A172 (cell line): ENCODE measurements at regions not wholly inside any gene's neighbourhood (a gene's known extent, or its start where the extent isn't known, plus 50 kb on each side); places are given as distances from the start of the nearest gene placed in this dataset.
"Not testable (repeated sequence)": the region's sequence is repeated elsewhere in the genome, so short reads cannot be mapped to it uniquely, and the experiment has no call there.

Experiments
- DNase-seq: peaks from one replicate; pipeline ENCODE4 v3.0.0-alpha.2; 2015; ENCODE audit warnings: low spot score

DNA sequence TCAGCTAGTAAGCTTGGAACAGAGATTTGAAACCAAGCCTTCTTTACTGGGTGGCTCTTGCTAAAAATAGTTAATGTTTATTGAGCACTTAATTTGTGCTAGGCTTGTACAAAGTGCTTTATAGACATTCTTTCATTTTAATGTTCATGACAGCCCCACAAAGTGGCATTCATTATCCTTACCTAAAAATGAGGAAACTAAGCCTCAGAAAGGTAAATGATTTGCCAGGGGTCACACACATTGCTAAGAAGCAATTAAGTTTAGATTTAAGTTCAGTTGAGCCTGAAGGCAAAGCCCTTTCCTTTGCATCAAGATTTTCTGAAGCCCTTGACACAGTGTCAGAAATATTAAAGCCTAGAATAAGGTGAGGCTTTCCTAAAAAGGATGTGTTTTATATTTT lies 327.5 kb upstream of the FGF13 start:
- no peak for DNase-seq

DNA sequence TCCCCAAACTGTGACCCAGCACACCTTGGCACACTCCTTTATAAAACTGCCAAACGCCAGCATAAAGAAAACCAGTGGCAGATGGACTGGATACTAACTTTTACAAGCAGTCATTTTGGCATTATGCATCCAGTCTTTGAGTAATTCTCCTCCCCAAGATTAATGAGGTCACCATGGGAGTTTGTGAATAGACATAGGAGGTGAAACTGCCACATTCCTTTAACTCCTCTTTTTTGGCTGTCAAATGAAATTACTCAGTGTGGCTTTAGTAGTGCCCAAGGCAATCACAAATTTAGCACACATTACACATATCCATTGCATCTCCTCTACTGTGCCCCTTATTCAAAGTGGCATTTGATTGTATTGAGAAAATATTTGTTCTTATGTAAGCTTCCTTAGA lies 315.3 kb upstream of the FGF13 start:
- DNase-seq = no peak

DNA sequence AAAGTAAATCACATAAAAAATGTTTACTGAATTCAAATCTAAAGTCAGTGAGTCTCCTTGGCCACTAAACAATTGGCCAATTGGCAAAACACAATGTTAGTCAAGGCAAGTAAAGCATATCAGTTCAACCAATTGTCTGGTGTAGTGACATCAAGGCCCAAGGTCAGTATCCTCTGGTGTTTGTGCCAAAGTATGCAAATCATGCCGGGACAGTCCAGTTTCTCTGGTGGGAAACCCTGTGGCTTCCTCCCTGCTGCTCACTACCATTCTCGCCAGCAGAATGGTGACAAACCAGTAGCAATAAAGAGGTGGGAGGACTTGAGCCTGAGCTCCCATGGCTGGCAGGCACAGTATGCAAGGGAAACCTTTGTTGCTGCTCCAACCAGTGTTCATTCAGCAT lies 314.9 kb upstream of the FGF13 start:
- DNase-seq = no peak

DNA sequence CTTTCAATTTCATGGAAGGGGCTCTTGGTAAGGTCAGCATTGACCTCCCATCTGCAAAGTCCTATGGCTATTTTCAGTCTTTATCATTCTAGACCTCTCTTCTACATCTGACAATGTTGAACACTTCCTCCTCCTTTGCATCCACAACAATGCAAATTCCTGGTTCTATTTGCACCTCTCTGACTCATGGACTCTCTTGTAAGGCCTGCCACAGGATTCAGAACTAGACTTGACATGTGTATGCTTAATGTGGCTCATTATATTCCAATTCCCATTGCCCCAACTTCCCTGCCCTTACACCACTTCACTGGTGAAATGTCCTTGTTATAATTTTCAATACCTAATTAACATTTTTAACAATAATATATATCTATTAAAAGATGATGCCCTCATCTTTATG lies 314.3 kb upstream of the FGF13 start:
- DNase-seq = no peak

DNA sequence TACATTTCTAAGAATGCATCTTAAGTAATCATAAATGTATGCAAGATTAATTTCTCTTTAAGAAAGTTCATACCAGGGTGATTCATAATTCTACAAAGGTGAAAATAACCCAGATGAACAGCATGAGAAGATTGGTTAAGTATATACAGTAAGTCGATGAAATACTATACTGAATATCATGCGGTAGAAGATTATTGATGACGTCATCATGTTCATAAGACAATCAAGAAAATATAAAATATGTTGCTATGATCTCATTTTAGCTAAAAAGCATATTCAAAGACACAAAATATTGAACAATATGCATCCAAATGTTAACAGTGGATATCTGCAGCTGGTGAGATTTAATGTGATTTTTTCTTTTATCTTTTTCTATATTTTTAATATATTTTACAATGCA lies 312.0 kb upstream of the FGF13 start:
- no peak for DNase-seq

DNA sequence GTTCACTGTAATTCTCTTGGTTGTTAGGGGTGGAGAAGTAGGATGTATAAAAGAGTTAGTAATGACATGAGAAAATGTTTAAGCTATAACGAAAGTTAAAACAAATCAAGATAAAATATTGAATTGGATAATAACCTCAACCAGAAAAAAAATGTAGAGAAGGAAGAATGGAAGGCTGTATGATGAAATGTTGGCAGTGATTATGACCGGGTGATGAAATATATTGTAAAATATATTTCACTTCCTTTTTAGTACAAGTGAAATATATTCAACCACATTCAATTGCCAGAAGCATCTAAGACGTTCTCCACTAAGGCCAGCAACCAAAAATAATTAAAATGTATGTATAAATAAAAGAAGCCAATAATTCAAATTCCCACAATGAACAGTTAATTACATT lies 309.3 kb upstream of the FGF13 start:
- DNase-seq = no peak

DNA sequence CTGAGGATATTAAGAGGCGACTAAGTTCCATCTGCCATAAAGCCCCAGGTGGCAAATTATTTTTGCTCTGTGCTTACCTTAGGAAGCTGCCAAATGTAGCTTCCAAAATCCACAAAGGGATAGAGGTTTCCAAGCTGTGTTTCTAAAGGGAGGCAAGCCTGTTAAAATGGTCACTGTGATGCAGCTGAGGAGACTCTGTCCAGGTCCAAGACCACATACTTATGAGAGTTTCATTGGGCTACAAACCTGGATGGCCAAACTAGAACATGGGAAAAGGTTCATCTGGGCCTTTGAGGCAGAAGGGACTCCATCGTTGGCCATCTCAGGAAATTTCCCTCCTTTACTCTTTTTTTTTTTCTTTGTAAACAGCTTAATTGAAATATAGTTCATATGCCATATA lies 306.9 kb upstream of the FGF13 start:
- no peak for DNase-seq

DNA sequence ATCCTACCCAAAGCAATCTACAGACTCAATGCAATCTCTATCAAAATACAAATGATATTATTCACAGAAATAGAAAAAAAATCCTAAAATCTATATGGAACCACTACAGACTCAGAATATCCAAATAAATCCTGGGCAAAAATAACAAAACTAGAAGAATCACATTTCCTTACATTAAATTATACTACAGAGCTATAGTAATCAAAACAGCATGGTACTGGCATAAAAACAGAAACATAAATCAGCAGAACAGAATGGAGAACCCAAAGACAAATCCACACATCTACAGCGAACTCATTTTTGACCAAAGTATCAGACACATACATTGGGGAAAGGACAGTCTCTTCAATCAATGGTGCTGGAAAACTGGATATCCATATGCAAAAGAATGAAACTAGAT lies 304.1 kb upstream of the FGF13 start:
- no peak for DNase-seq

DNA sequence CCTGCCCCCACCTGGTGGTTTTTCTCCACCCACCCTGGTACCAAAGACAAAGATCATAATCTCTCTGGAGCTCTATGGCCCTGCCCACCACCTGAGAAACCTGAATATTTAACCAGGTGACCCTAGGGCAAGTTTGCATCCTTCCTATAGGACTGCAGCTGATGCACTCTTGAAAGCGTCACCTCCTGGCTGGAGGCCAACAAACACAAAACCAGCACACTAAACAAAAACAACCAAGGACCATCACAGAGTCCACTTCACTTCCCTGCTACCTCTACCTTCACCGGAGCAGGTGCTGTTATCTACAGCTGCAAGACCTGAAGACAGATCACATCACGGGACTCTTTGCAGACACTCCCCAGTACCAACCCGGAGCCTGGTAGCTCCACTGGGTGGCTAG lies 296.7 kb upstream of the FGF13 start:
- no peak for DNase-seq

DNA sequence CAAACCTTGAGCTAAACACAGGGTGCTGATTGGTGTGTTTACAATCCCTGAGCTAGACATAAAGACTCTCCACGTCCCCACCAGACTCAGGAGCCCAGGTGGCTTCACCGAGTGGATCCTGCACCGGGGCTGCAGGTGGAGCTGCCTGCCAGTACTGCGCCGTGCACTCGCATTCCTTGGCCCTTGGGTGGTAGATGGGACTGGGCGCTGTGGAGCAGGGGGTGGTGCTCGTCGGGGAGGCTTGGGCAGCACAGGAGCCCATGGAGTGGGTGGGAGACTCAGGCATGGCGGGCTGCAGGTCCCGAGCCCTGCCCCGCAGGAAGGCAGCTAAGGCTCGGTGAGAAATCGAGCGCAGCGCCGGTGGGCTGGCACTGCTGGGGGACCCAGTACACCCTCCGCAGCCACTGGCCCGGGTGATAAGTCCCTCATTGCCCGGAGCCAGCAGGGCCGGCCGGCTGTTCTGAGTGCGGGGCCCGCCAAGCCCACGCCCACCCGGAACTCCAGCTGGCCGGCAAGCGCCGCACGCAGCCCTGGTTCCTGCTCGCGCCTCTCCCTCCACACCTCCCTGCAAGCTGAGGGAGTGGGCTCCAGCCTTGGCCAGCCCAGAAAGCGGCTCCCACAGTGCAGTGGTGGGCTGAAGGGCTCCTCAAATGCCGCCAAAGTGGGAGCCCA lies 292.5 kb upstream of the FGF13 start:
- DNase-seq = not testable (repeated sequence)

DNA sequence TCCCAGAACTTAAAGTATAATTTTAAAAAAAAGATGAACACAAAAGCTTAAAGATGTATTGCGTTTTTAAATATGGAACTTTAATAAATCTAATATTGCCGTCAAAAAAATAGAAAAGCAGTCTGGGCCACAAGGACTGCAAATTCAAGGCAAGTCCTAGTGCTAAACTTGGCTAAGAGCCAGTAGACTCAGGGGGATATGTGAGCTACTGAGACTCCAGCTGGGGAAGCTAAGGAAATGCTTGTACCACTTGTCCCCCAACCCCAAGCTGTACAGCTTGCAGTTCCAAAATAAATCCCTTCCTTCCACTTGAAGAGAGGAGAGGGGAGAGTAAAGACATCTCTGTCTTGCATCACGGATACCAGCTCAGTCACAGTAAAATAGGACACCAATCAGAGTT lies 290.8 kb upstream of the FGF13 start:
- DNase-seq = no peak

DNA sequence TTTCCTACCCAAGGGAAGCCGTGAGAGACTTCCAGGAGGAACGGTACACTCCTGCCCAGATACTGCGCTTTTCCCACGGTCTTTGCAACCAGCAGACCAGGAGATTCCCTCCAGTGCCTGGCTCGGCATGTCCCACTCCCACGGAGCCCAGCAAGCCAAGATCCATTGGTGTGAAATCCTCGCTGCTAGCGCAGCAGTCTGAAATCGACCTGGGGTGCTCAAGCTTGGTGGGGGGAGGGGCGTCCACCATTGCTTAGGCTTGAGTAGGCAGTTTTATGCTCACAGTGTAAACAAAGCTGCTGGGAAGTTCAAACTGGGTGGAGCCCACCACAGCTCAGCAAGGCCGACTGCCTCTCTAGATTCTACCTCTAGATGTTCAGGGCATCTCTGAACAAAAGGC lies 284.8 kb upstream of the FGF13 start:
- no peak for DNase-seq

DNA sequence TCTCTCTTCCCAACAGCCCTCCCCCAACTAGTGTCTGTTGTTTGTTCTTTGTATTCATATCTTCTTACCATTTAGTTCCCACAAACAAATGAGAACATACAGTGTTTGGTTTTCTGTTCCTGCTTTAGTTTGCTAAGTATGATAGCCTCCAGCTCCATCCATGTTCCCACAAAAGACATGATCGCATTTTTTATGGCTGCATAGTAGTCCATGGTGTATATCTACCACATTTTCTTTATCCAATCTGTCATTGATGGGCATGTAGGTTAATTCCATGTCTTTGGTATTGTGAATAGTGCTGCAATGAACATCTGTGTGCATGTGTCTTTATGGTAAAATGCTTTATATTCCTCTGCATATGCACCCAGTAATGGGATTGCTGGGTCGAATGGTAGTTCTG lies 283.9 kb upstream of the FGF13 start:
- no peak for DNase-seq

DNA sequence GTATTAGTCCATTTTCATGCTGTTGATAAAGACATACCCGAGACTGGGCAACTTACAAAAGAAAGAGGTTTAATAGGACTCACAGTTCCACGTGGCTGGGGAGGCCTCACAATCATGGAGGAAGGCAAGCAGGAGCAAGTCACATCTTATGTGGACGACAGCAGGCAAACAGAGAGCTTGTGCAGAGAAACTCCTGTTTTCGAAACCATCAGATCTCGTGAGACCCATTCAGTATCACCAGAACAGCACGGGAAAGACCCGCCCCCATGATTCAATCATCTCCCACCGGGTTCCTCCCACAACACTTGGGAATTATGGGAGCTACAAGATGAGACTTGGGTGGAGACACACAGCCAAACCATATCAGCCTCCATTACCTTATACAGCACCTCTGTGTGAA lies 278.9 kb upstream of the FGF13 start:
- DNase-seq = not testable (repeated sequence)

DNA sequence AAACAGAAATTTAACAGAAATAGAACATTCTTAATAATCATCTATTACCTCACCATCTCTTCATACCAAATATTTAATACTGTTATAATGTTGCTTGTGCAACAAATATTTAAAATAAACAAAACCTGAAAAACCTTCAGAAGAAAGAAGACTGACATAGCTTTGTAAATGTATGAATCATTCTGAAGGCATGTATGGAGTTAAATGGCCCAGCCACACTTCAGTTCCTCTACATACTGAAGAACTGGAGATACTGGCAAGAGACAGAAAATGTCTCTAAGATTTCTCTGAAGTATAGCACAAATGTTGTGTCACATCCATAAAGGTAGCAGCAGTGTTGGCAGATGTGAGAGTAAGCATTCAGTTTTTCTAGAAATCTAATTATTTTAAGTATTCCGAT lies 275.3 kb upstream of the FGF13 start:
- DNase-seq = no peak

DNA sequence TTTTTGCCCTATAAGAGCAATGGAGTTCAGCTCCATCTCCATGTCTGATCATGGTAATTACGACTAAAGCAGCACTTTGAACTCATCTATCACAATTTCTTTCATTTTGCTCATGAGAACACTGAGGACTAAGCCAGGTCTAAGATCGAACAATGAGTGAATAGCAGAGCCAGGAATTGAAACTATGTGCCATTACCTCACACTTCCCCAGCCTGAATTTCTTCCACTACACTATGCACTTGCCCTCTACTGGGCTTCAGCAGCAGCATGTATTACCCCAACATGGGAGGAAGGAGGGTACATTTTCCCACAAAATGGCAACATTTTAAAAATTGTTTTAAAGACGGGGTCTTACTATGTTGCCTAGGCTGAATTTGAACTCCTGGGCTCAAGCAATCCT lies 274.7 kb upstream of the FGF13 start:
- no peak for DNase-seq

DNA sequence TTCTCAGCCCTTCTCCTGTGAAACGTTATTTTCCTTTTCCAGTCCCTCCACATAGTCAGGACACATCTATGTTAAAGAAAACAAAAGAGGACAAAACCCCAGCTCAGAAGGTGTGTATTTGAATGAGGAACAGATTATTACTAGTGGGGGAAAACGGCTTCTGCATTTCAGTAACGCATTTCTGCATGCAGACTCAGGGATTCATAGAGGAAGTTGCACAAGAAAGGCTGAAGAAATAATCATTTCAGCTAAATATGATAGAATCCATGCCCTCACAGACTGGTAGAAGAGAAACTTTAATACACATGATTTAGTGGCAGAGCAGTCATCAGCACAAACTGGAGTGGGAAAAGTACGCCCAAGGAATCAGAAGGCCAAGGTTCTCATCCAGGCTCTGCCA lies 270.8 kb upstream of the FGF13 start:
- DNase-seq = no peak

DNA sequence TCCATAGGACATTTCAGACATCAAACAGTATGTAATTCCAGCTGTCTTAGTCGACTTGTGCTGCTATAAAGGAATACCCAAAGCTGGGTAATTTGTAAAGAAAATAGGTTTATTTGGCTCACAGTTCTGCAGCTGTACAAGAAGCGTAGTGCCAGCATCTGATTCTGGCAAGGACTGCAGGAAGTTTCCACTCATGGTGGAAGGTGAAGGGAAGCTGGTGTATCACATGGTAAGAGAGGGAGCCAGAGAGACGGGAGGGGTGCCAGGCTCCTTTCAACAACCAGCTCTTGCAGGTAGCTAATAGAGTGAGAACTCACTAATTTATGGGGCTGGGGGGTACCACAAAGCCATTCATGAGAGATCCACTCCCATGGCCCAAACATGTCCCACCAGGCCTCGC lies 253.0 kb upstream of the FGF13 start:
- no peak for DNase-seq

DNA sequence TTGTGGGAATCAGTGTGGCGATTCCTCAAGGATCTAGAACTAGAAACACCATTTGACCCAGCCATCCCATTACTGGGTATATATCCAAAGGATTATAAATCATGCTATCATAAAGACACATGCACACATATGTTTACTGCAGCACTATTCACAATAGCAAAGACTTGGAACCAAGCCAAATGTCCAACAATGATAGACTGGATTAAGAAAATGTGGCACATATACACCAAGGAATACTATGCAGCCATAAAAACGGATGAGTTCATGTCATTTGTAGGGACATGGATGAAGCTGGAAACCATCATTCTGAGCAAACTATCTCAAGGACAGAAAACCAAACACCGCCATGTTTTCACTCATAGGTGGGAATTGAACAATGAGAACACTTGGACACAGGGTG lies 250.9 kb upstream of the FGF13 start:
- DNase-seq = not testable (repeated sequence)

DNA sequence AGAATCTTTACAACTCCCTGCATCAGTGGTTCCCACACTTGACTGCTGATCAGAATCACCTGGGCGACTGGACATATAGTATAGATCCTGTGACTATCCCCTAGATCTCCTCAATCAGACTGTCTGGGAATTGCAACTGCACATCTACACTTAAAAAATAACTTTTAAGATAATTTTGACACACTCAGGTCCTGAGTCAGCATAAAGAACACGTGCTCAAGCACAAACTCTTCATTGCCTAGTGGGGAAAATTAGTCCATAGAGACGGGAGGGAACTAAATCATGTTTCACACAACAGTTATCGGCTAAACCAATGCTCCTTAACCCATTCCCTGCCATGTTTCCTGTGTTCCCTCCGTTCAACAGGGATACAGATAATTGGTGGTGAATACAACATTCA lies 243.5 kb upstream of the FGF13 start:
- no peak for DNase-seq

DNA sequence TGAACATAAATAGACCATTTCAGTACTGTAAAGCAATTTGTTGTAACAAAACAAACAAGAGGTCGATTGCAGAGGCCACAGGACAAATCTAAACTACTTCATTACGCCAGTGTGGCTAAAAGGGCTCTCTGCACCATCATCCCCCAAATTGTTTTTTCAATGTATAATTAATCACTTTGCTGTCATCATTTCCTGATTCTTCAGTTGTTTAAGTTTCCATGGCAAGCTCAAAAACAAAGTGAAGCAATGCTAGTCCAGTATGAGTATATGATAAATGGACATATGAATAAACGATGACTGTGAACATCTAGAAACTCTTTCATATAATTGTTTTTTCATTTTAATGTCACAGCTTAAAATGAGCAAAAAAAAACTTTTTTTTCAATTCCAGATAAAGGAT lies 235.4 kb upstream of the FGF13 start:
- no peak for DNase-seq

DNA sequence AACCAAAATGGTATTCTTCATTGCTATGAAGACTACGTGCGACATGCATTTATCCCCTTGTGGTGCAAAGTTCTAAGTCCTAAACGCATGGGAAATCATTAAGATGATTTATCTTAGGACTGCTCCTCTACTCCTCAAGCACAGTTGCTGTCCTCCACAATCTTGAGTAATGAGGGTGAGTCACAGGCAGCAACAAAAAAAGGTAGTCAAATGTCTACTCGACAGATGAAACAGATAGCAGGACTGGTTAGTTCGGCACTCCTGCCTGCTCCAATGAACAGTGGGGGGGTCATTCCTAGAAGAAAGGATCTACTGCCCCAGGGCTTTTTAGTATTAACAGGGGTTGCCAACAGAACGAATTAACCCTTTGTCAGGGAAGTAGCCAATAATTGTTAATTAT lies 233.7 kb upstream of the FGF13 start:
- DNase-seq = peak; percentile 49

DNA sequence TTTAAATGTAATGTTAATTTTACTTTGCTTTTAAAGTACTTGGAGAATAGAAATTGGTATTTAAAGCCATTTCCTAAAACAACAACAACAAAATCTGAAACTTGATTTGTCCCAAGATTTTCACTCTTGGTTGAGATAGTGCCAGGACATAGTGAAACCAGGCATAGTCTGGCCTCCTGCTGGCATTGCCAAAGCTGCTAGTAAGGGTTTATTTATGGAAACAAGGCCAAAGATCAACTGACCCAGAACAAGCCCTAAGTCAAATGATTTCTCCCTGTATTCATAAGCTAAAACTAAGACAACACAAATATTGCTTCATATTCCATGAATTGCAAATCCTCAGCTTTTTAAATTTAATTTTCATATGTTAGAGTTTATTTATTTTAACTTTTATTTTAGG lies 227.5 kb upstream of the FGF13 start:
- DNase-seq = no peak

DNA sequence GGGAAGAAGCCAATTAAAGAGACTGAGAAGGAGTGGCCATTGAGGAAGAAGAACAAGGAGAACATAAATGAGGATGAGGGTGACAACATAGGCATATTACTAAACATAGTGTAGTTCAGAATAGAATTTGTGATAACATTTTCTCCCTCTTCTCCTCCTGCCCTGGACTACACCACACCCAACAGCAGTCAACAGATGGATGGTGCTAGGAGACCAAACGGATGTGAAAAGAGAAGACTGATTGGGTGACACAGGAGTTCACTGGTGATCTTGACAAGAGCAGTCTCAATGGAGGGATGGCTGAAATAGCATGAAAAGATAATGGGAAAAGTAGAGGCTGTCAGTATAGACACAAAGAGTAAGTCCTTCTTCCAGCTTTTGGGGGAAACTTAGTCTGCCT lies 226.5 kb upstream of the FGF13 start:
- DNase-seq = no peak

DNA sequence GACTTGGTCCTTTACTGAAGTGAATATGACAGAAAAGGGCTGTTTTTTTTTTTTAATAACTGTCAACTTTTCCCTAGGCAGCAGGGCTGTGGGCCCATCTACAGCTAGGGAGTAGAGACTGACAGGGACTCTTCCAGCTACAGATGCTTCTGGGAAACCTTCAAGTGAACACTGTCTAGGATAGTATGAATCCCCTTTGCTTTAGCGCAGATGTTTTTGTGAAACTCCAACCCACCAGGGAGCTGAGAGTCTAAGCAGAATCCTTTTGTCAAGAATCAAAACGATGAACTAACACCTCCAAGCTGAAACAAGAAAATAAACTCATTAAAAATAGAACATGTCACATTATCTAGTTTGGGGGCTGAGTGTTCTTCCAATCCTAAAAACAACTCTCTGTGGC lies 219.7 kb upstream of the FGF13 start:
- DNase-seq = no peak
